GM12878 (cell line): ENCODE measurements at regions not wholly inside any gene's neighbourhood (a gene's known extent, or its start where the extent isn't known, plus 50 kb on each side); places are given as distances from the start of the nearest gene placed in this dataset.

Experiments
- ATAC-seq: fragments of 200-7000 bp; cut with Tn5 transposase; 3 replicates; pipeline ENCODE4 v1.9.1; 2020; ENCODE audit warnings: mild to moderate bottlenecking, moderate library complexity
- BruUV-seq: library from RNA; stranded (reverse); fragments of 400-500 nt; replicated peaks from 2 replicates; lab custom pipeline; 2021; lab: Mats Ljungman, UMichigan
- CTCF ChIA-PET: fragments of 300-600 bp; sonication (Branson Sonifier 250); formaldehyde crosslinking; extraction: SDS; loops from one replicate; lab custom pipeline; 2021; ENCODE audit warnings: inconsistent platforms; lab: Yijun Ruan, JAX
- POLR2A ChIA-PET: fragments of 350-600 bp; formaldehyde crosslinking; extraction: SDS; loops from one replicate; lab custom pipeline; 2021; ENCODE audit warnings: inconsistent platforms; lab: Charles Lee
- RAD21 ChIA-PET: fragments of 300-600 bp; sonication (Branson Sonifier 250); formaldehyde crosslinking; loops from one replicate; lab custom pipeline; 2023; ENCODE audit warnings: antibody characterized with exemption; ENCODE audit not compliant: unreplicated experiment; lab: Charles Lee
- SMC1A ChIA-PET: fragments of 300-600 bp; sonication (Branson Sonifier 250); formaldehyde crosslinking; loops from one replicate; lab custom pipeline; 2023; ENCODE audit not compliant: unreplicated experiment, uncharacterized antibody; lab: Charles Lee
- DNase-seq: peaks from one replicate; pipeline ENCODE4 v3.0.0-alpha.2; 2011; ENCODE audit warnings: low read depth, low spot score
- FAIRE-seq: peaks from 3 replicates; lab custom pipeline; 2011; peaks lifted over from hg19 to GRCh38; lab: Jason Lieb, UNC
- H2AFZ ChIP-seq: 2 replicates; pipeline ENCODE4 v1.6.0; 2011; ENCODE audit warnings: low read depth, low read length, control low read depth; ENCODE audit not compliant: control insufficient read depth
- H3K27ac ChIP-seq: 2 replicates; pipeline ENCODE4 v1.5.1; 2011; ENCODE audit warnings: control low read depth; ENCODE audit not compliant: control insufficient read depth, insufficient read depth
- H3K27me3 ChIP-seq, 2 experiments: replicated peaks in 1 of 2; 2 replicates each; pipeline versions ENCODE4 v1.6.0 to v1.6.1; 2011; ENCODE audit warnings: low read length in 1 of 2; ENCODE audit not compliant: control insufficient read depth in 2 of 2, insufficient read depth in 2 of 2
- H3K36me3 ChIP-seq, 2 experiments: 2 replicates each; pipeline ENCODE4 v1.5.1; 2011; ENCODE audit warnings: low read length in 1 of 2; ENCODE audit not compliant: control insufficient read depth in 2 of 2, insufficient read depth in 2 of 2
- H3K4me1 ChIP-seq: 2 replicates; pipeline ENCODE4 v1.6.1; 2011; ENCODE audit warnings: mild to moderate bottlenecking, low read length, moderate library complexity, mixed read lengths; ENCODE audit not compliant: control insufficient read depth, insufficient read depth
- H3K4me2 ChIP-seq: 2 replicates; pipeline ENCODE4 v1.6.0; 2011; ENCODE audit warnings: control low read depth; ENCODE audit not compliant: control insufficient read depth, insufficient read depth
- H3K4me3 ChIP-seq: fragments of 200-600 bp; sonication (generic); 2 replicates; pipeline ENCODE4 v1.5.1; 2016
- H3K79me2 ChIP-seq: 2 replicates; pipeline ENCODE4 v1.6.0; 2011; ENCODE audit warnings: low read length; ENCODE audit not compliant: control insufficient read depth, insufficient read depth
- H3K9ac ChIP-seq: 2 replicates; pipeline ENCODE4 v1.8.0; 2011; ENCODE audit warnings: low read length, control low read depth, mixed read lengths; ENCODE audit not compliant: control insufficient read depth, insufficient read depth
- H3K9me3 ChIP-seq: replicated peaks from 3 replicates; pipeline ENCODE4 v1.5.1; 2011; ENCODE audit warnings: mild to moderate bottlenecking, low read length; ENCODE audit not compliant: control insufficient read depth, insufficient read depth
- H4K20me1 ChIP-seq: 2 replicates; pipeline ENCODE4 v1.6.0; 2011; ENCODE audit not compliant: control insufficient read depth, insufficient read depth
- CUX1 ChIP-seq: IDR thresholded peaks from 2 replicates; pipeline ENCODE4 v1.6.1; 2012; ENCODE audit warnings: improper control_type of control experiment, low read depth, low read length; ENCODE audit not compliant: insufficient replicate concordance
- FOXK2 ChIP-seq: fragments of 450-650 bp; IDR thresholded peaks from 2 replicates; pipeline ENCODE4 v1.6.1; 2017; ENCODE audit warnings: mild to moderate bottlenecking, moderate library complexity
- MEF2A ChIP-seq: IDR thresholded peaks from 2 replicates; pipeline ENCODE4 v1.6.1; 2011; ENCODE audit warnings: low read depth, mild to moderate bottlenecking, low read length, moderate library complexity; ENCODE audit not compliant: insufficient read depth
- RFX5 ChIP-seq: IDR thresholded peaks from 2 replicates; pipeline ENCODE4 v1.6.1; 2011; ENCODE audit warnings: low read depth, low read length, improper control_type of control experiment
- SIN3A ChIP-seq: IDR thresholded peaks from 2 replicates; pipeline ENCODE4 v1.6.1; 2012; ENCODE audit warnings: low read depth, low read length, improper control_type of control experiment
- SUZ12 ChIP-seq: fragments of 200-600 bp; sonication (generic); IDR thresholded peaks from one replicate; pipeline ENCODE4 v1.6.1; 2018; ENCODE audit warnings: antibody characterized with exemption, mild to moderate bottlenecking; ENCODE audit not compliant: unreplicated experiment
- WGBS: methylation state at CpG from one replicate; pipeline ENCODE4 v1.1.6; 2016; ENCODE audit warnings: low lambda C conversion rate; ENCODE audit not compliant: insufficient replicate concordance, insufficient coverage; ENCODE audit errors: missing lambda C conversion rate; 5-methylcytosine and 5-hydroxymethylcytosine counted together
- in situ Hi-C: fragments of 300-500 bp; cut with MboI; formaldehyde crosslinking; loops from 9 replicates; pipeline ENCODE4 v1.14.3; 2018; ENCODE audit warnings: mixed read lengths
- intact Hi-C: fragments of 100-400 bp; cut with micrococcal nuclease; formaldehyde crosslinking; loops from one replicate; pipeline ENCODE4 v1.14.2; 2022; ENCODE audit not compliant: unreplicated experiment

- SMC1A ChIA-PET: no interaction called here
- peak; percentile 93 for FAIRE-seq
- BruUV-seq: no TSS peak
- H2AFZ ChIP-seq: no peak overlapping the region
- 0% methylated on average over 3 of the region's 3 CpGs for WGBS
- H3K9me3 ChIP-seq: no peaks in the 10 kb centered on the region
- H3K79me2 ChIP-seq: no peaks in the 10 kb centered on the region
- intact Hi-C loops: no loop called here
- no peak overlapping the region for H3K4me2 ChIP-seq
- H3K36me3 ChIP-seq: no peaks in the 10 kb centered on the region
- TF ChIP-seq SIN3A: no peak
- no peak for TF ChIP-seq CUX1
- no peak for TF ChIP-seq RFX5
- no peak for TF ChIP-seq SUZ12
- TF ChIP-seq FOXK2: no peak
- TF ChIP-seq MEF2A: no peak
- RAD21 ChIA-PET: no interaction called here
- no peak overlapping the region for H3K27ac ChIP-seq
- in situ Hi-C loops: no loop called here
- no peak overlapping the region for H3K9ac ChIP-seq
- no peak for ATAC-seq
- no peaks in the 10 kb centered on the region; a peak in 2 of 4 replicates for H3K27me3 ChIP-seq
- H3K4me1 ChIP-seq: peaks cover 12% of the 10 kb centered on the region
- peak; percentile 7 for DNase-seq
- H3K4me3 ChIP-seq: no peak overlapping the region
- POLR2A ChIA-PET: no interaction called here
- CTCF ChIA-PET: no interaction called here
- H4K20me1 ChIP-seq: no peaks in the 10 kb centered on the region
These were observed 51.6 kb upstream of the NLRP1 start for GRCh38 chr17:5635949-5636348.
